ENCODE measurements at regions not wholly inside any gene's neighbourhood (a gene's known extent, or its start where the extent isn't known, plus 50 kb on each side); places are given as distances from the start of the nearest gene placed in this dataset.

DNA sequence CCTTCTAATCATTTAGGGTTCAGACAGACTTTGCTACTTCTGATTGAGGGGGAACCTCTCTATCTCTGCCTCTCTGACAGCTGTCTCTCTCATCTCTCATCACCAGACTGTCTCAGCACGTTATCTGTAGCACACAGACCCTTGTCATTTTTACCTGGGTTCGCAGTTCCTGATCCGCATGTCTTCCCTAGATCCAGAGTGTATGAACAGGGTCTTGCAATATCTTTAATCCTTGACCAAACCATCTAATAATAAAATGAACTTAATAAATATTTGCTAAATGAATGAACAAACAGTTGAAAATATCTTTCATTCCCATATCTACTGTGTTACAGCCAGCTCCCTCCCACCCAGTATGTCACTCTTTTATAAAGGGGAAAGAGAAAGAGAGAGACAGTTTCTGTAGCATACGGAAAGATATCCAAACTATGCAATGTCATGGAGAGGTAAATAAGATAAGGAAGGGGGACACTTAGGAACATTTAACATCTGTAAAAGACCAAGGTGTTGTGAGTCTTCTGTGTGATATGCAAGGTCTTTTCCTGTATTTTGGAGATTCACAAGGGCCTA is 507.6 kb downstream of the SUCLG1 start:
- TF ChIP-seq, protein P1, sequence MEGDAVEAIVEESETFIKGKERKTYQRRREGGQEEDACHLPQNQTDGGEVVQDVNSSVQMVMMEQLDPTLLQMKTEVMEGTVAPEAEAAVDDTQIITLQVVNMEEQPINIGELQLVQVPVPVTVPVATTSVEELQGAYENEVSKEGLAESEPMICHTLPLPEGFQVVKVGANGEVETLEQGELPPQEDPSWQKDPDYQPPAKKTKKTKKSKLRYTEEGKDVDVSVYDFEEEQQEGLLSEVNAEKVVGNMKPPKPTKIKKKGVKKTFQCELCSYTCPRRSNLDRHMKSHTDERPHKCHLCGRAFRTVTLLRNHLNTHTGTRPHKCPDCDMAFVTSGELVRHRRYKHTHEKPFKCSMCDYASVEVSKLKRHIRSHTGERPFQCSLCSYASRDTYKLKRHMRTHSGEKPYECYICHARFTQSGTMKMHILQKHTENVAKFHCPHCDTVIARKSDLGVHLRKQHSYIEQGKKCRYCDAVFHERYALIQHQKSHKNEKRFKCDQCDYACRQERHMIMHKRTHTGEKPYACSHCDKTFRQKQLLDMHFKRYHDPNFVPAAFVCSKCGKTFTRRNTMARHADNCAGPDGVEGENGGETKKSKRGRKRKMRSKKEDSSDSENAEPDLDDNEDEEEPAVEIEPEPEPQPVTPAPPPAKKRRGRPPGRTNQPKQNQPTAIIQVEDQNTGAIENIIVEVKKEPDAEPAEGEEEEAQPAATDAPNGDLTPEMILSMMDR (IDR thresholded peaks at IDR 0.05), result no peak
- ATAC-seq (no peak), DNase-seq (no peak)
- Histone ChIP-seq H3K9me3 (no peaks in the 10 kb centered on the region), H3K27me3 (no peaks in the 10 kb centered on the region), H3K4me3 (no peak overlapping the region), H3K4me1 (no peaks in the 10 kb centered on the region), H3K36me3 (no peaks in the 10 kb centered on the region), H3K27ac (no peak overlapping the region)
- intact Hi-C loops (cut with DNase I), result no loop called here

DNA sequence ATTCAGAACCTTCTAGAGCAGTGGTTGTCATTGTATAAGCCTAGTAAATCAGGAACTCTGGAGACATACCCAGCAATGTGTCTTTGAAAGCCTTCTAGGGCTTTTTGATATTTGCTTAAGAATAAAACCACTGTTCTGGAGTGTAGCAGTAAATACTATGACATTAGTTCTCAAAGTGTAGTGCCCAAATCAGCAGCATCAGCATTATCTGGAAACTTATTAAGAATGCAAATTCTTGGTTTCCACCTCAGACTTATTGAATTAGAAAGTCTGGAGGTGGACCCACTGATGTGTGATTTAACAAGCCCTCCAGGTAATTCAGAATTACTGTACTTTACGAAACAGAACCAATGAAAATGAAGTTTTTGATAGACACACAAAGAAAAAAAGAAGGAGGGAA is 509.7 kb downstream of the SUCLG1 start:
- intact Hi-C loops (cut with DNase I), result no loop called here
- no peak overlapping the region for H3K4me3 ChIP-seq
- TF ChIP-seq, protein P1 (IDR thresholded peaks at IDR 0.05), result no peak
- no peaks in the 10 kb centered on the region for H3K9me3 ChIP-seq
- ATAC-seq (no peak), DNase-seq (no peak)
- no peaks in the 10 kb centered on the region for H3K4me1 ChIP-seq
- no peak overlapping the region for H3K27ac ChIP-seq
- H3K36me3 ChIP-seq, result no peaks in the 10 kb centered on the region
- no peaks in the 10 kb centered on the region for H3K27me3 ChIP-seq

DNA sequence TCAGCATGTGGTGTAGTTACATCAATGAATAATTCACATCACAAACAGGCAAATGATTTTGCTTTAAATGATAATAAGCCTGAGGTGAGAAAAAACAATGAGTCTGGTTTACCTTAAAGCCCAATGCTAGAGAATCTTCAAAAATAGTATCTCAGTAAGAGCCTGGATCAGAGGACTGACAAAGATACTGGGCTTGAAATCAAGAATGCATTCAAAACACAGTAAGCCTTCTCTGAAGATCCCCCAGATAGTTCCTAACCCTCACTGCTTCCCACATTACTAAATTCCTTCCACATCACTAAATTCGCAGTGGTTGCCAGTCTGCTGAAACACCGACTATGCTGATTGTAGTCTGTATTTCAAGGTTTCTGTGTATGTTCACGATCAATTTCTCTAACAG is 514.9 kb downstream of the SUCLG1 start:
- no peak overlapping the region for H3K4me3 ChIP-seq
- intact Hi-C loops (cut with DNase I), result no loop called here
- DNase-seq, result no peak
- no peaks in the 10 kb centered on the region for H3K36me3 ChIP-seq
- TF ChIP-seq, protein P1 (IDR thresholded peaks at IDR 0.05), result no peak
- ATAC-seq, result no peak
- H3K27ac ChIP-seq, result no peak overlapping the region
- H3K4me1 ChIP-seq, result no peaks in the 10 kb centered on the region
- H3K27me3 ChIP-seq, result no peaks in the 10 kb centered on the region
- no peaks in the 10 kb centered on the region for H3K9me3 ChIP-seq

DNA sequence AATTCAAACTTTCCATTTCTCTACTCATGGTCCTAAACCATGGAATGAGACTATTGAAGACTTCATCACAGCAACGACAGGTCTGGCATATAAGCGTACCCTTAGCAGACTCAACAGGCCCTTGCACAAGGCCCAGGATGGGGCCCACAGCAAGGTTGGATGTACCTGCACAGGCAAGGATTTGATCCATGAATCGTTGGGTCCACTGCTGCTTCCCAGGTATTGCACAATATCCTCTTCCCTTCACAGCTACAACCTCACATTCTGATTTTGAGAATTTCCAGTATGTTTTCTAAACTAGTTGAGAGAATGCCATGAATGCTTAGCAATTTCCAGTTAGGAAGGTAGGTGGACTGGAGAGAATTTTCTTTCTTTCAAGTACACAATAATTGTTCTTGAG is 515.8 kb downstream of the SUCLG1 start:
- ATAC-seq, result no peak
- DNase-seq, result no peak
- H3K4me3 ChIP-seq, result no peak overlapping the region
- no peaks in the 10 kb centered on the region for H3K9me3 ChIP-seq
- intact Hi-C loops (cut with DNase I), result no loop called here
- no peak overlapping the region for H3K27ac ChIP-seq
- H3K4me1 ChIP-seq, result no peaks in the 10 kb centered on the region
- H3K36me3 ChIP-seq, result no peaks in the 10 kb centered on the region
- TF ChIP-seq, protein P1 (IDR thresholded peaks at IDR 0.05), result no peak
- H3K27me3 ChIP-seq, result no peaks in the 10 kb centered on the region

DNA sequence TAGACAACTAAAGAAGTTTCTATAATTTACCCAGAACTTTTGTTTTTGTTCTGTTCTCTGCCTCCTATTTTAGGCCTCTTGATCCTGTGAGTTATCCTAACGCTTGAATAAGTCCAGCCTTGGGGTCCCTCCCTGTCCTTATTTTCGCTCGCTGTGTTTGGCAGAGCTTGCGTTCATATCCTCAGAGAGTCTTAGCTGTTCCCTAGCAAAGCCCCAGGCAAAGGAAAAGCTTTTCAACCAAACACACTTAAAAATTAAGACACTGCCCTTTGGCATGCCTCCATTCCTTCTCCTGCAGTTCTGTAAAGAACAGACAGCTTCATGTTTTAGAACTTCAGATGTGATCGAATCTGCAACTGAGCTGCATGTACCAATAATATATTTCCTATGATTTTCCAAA is 517.2 kb downstream of the SUCLG1 start:
- no peaks in the 10 kb centered on the region for H3K27me3 ChIP-seq
- TF ChIP-seq, protein P1 (IDR thresholded peaks at IDR 0.05), result no peak
- DNase-seq (no peak), ATAC-seq (no peak)
- no peaks in the 10 kb centered on the region for H3K36me3 ChIP-seq
- H3K9me3 ChIP-seq, result no peaks in the 10 kb centered on the region
- intact Hi-C loops (cut with DNase I), result no loop called here
- H3K4me3 ChIP-seq, result no peak overlapping the region
- no peak overlapping the region for H3K27ac ChIP-seq
- no peaks in the 10 kb centered on the region for H3K4me1 ChIP-seq

Measured in left lung (tissue), 4 donors.